PC-9 (cell line): ENCODE measurements at regions not wholly inside any gene's neighbourhood (a gene's known extent, or its start where the extent isn't known, plus 50 kb on each side); places are given as distances from the start of the nearest gene placed in this dataset.

Source experiments
- BruUV-seq: library from RNA; stranded (reverse); fragments of 400-500 nt; replicated peaks from 2 replicates; lab custom pipeline; 2021; lab: Mats Ljungman, UMichigan
- CTCF ChIA-PET: fragments of 300-600 bp; sonication (Branson Sonifier 250); formaldehyde crosslinking; loops from one replicate; lab custom pipeline; 2022; ENCODE audit warnings: antibody characterized with exemption; lab: Charles Lee
- POLR2A ChIA-PET: fragments of 300-600 bp; sonication (Branson Sonifier 250); formaldehyde crosslinking; loops from one replicate; lab custom pipeline; 2022; ENCODE audit warnings: antibody characterized with exemption; ENCODE audit not compliant: unreplicated experiment; lab: Charles Lee
- DNase-seq, 2 experiments: peaks; one replicate each; pipeline versions ENCODE4 v3.0.0 to v3.0.0-alpha.2; 2015 to 2022; ENCODE audit warnings: mixed read lengths in 1 of 2
- H2AFZ ChIP-seq: fragments of 200-600 bp; sonication (generic); 2 replicates; pipeline ENCODE4 v1.8.1; 2017; ENCODE audit warnings: antibody characterized with exemption
- H3F3A ChIP-seq: fragments of 200-600 bp; sonication (generic); 2 replicates; pipeline ENCODE4 v1.8.1; 2017; ENCODE audit warnings: antibody characterized with exemption, mild to moderate bottlenecking, low read depth; ENCODE audit not compliant: insufficient read depth
- H3K27ac ChIP-seq: fragments of 200-600 bp; sonication (generic); 2 replicates; pipeline ENCODE4 v1.6.1; 2016; ENCODE audit warnings: mixed run types
- H3K27me3 ChIP-seq: fragments of 200-600 bp; sonication (generic); 2 replicates; pipeline ENCODE4 v1.6.1; 2016; ENCODE audit warnings: low read depth, mixed run types; ENCODE audit not compliant: insufficient read depth
- H3K36me3 ChIP-seq: fragments of 200-600 bp; sonication (generic); 2 replicates; pipeline ENCODE4 v1.6.1; 2016; ENCODE audit warnings: low read depth, mixed run types
- H3K4me1 ChIP-seq: fragments of 200-600 bp; sonication (generic); replicated peaks from 2 replicates; pipeline ENCODE4 v1.6.1; 2016; ENCODE audit warnings: mixed run types; ENCODE audit not compliant: insufficient read depth
- H3K4me2 ChIP-seq: fragments of 200-600 bp; sonication (generic); 2 replicates; pipeline ENCODE4 v1.6.1; 2017; ENCODE audit warnings: mixed run types
- H3K4me3 ChIP-seq: fragments of 200-600 bp; sonication (generic); 2 replicates; pipeline ENCODE4 v1.6.1; 2016; ENCODE audit warnings: mixed run types
- H3K79me2 ChIP-seq: fragments of 200-600 bp; sonication (generic); 2 replicates; pipeline ENCODE4 v1.6.1; 2017; ENCODE audit warnings: low read depth, mixed run types
- H3K9me2 ChIP-seq: fragments of 200-600 bp; sonication (generic); 2 replicates; pipeline ENCODE4 v1.8.1; 2017; ENCODE audit warnings: mild to moderate bottlenecking; ENCODE audit not compliant: insufficient read depth
- H3K9me3 ChIP-seq: fragments of 200-600 bp; sonication (generic); 2 replicates; pipeline ENCODE4 v1.8.1; 2016; ENCODE audit warnings: low read depth; ENCODE audit not compliant: insufficient read depth
- H4K20me1 ChIP-seq: fragments of 200-600 bp; sonication (generic); 2 replicates; pipeline ENCODE4 v1.8.1; 2017; ENCODE audit not compliant: insufficient read depth
- EZH2 ChIP-seq: fragments of 200-600 bp; sonication (generic); IDR thresholded peaks from 2 replicates; pipeline ENCODE4 v1.8.0; 2017; ENCODE audit warnings: antibody characterized with exemption, low read depth
- intact Hi-C: fragments of 100-400 bp; cut with micrococcal nuclease; formaldehyde crosslinking; loops from one replicate; pipeline ENCODE4 v1.10.0; 2022; ENCODE audit not compliant: unreplicated experiment
- TF ChIP-seq, protein P1 (sequence below): fragments of 200-600 bp; sonication (generic); conservative IDR thresholded peaks from 2 replicates; pipeline ENCODE4 v1.6.1; 2017; ENCODE audit warnings: mixed run types, antibody characterized with exemption, mild to moderate bottlenecking, moderate library complexity

DNA sequence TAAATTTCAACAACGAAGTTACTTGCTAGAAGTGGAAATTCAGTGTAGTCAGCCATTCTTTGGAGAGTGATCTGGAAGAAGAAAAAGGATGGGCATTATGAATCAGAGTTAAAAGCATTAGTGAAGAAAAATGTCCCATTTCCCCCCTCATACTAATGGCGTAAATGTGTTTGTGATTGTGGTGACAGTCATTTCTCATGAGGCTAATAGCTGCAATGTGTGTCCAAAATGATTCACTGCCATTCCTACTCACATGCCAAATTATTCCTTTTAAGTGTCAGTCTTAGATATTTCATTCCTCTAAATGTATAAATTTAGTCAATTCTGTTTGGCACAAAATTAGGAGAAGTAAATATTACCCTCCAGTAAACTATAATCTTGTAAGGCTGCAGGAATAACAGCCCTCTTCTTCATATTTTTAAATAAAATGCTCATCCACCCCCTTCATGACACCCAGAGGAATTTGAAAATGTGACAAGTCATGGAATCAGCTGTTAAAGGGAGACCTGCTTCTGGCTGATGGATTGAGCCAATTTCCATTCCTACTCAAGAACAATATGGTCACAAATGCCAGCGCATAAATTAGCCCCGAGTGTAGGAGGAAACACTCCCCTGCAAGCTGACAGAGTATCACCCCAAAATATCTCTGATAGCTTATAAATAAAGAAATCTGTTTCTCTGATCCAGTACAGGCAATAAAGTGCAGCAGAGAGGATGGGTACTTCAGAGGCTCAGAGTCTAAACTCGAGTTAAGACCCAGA lies 912.3 kb upstream of the SEL1L start:
- no peaks in the 10 kb centered on the region for H3K9me3 ChIP-seq
- H3K4me1 ChIP-seq = no peaks in the 10 kb centered on the region
- no peaks in the 10 kb centered on the region for H3K27me3 ChIP-seq
- no peak overlapping the region for H3K4me2 ChIP-seq
- no peaks in the 10 kb centered on the region for H3F3A ChIP-seq
- intact Hi-C loops = loop anchor here (5.0 kb wide), 1 partner anchor 121 kb away; no protein-coding TSS in a partner anchor
- no peak overlapping the region for H2AFZ ChIP-seq
- DNase-seq = no peak
- H3K9me2 ChIP-seq = no peaks in the 10 kb centered on the region
- no peak overlapping the region for H3K27ac ChIP-seq
- H4K20me1 ChIP-seq = no peaks in the 10 kb centered on the region
- H3K4me3 ChIP-seq = no peak overlapping the region
- TF ChIP-seq, protein P1, sequence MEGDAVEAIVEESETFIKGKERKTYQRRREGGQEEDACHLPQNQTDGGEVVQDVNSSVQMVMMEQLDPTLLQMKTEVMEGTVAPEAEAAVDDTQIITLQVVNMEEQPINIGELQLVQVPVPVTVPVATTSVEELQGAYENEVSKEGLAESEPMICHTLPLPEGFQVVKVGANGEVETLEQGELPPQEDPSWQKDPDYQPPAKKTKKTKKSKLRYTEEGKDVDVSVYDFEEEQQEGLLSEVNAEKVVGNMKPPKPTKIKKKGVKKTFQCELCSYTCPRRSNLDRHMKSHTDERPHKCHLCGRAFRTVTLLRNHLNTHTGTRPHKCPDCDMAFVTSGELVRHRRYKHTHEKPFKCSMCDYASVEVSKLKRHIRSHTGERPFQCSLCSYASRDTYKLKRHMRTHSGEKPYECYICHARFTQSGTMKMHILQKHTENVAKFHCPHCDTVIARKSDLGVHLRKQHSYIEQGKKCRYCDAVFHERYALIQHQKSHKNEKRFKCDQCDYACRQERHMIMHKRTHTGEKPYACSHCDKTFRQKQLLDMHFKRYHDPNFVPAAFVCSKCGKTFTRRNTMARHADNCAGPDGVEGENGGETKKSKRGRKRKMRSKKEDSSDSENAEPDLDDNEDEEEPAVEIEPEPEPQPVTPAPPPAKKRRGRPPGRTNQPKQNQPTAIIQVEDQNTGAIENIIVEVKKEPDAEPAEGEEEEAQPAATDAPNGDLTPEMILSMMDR = no peak
- no peak for TF ChIP-seq EZH2
- no peaks in the 10 kb centered on the region for H3K79me2 ChIP-seq
- ChIA-PET CTCF (no interaction called here), POLR2A (no interaction called here)
- no TSS peak for BruUV-seq
- no peaks in the 10 kb centered on the region for H3K36me3 ChIP-seq

DNA sequence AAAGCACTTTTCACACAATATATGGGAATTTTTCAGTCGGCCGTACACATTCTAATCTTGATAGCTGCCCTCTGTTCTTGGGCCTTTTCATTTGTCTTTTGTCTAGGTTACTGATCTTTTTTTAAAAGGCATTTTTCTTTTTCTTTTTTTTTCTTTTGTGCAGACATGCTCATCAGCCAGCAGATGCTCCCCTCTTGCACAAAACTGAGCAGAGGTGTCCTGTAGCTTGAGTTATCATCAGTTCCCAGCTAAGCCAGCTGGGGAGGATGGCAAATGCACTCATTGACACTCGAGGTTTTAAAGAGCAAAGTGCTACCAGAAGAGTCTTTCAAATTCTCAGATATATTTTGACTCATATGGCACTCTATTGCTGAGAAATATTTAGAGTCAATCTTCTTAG lies 913.9 kb upstream of the SEL1L start:
- TF ChIP-seq, protein P1 = no peak
- TF ChIP-seq EZH2 = no peak
- no peaks in the 10 kb centered on the region for H3K27me3 ChIP-seq
- POLR2A ChIA-PET = no interaction called here
- H3K9me3 ChIP-seq = no peaks in the 10 kb centered on the region
- intact Hi-C loops = loop anchor here (5.0 kb wide), 1 partner anchor 120 kb away; no protein-coding TSS in a partner anchor
- H2AFZ ChIP-seq = no peak overlapping the region
- no peaks in the 10 kb centered on the region for H3F3A ChIP-seq
- no peak overlapping the region for H3K27ac ChIP-seq
- H4K20me1 ChIP-seq = no peaks in the 10 kb centered on the region
- no peak for DNase-seq
- no peak overlapping the region for H3K4me2 ChIP-seq
- no peak overlapping the region for H3K4me3 ChIP-seq
- CTCF ChIA-PET = no interaction called here
- no peaks in the 10 kb centered on the region for H3K79me2 ChIP-seq
- H3K9me2 ChIP-seq = no peaks in the 10 kb centered on the region
- no peaks in the 10 kb centered on the region for H3K36me3 ChIP-seq
- no TSS peak for BruUV-seq
- no peaks in the 10 kb centered on the region for H3K4me1 ChIP-seq

DNA sequence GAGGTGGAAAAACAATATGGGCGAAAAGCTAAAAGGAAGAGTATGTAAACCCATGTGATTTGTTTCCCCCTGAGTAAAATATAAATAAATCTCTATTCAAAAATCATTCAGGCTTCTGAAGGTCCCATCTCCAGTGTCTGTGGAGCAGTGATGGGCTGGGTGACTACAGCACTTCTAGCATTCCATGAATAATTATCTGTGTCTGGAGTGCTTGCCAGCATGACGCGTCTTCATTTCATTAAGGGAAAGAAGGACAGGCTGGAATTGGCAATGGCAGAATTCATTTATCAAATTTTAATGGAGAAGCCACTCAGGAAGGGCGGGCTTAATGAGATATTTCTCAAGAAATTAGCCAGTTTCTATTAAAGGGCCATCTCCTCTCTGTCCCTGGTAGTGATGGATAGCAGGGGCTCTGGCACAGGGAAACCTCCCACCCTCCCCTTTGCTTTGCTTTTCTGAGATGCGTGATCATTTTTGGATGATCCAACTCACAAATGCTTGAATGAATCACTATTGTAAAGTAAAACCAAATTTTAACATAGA lies 916.3 kb upstream of the SEL1L start:
- H3K9me2 ChIP-seq = no peaks in the 10 kb centered on the region
- CTCF ChIA-PET = no interaction called here
- no peak overlapping the region for H3K4me3 ChIP-seq
- H3K4me1 ChIP-seq = no peaks in the 10 kb centered on the region
- no peaks in the 10 kb centered on the region for H4K20me1 ChIP-seq
- TF ChIP-seq EZH2 = no peak
- TF ChIP-seq, protein P1 = no peak
- H3F3A ChIP-seq = no peaks in the 10 kb centered on the region
- DNase-seq = no peak
- BruUV-seq = no TSS peak
- no peak overlapping the region for H2AFZ ChIP-seq
- H3K79me2 ChIP-seq = no peaks in the 10 kb centered on the region
- POLR2A ChIA-PET = no interaction called here
- intact Hi-C loops = loop anchor here (5.0 kb wide), 1 partner anchor 117 kb away; no protein-coding TSS in a partner anchor
- H3K36me3 ChIP-seq = no peaks in the 10 kb centered on the region
- no peak overlapping the region for H3K27ac ChIP-seq
- no peaks in the 10 kb centered on the region for H3K27me3 ChIP-seq
- no peak overlapping the region for H3K4me2 ChIP-seq
- H3K9me3 ChIP-seq = no peaks in the 10 kb centered on the region
